H9 (cell line): ENCODE measurements at regions not wholly inside any gene's neighbourhood (a gene's known extent, or its start where the extent isn't known, plus 50 kb on each side); places are given as distances from the start of the nearest gene placed in this dataset.

Experiments
- DNase-seq: peaks from one replicate; pipeline ENCODE4 v3.0.0-alpha.2; 2017
- H2AFZ ChIP-seq: one replicate; pipeline ENCODE4 v1.6.1; 2013; ENCODE audit warnings: mild to moderate bottlenecking, low read length, control low read depth, moderate library complexity
- H2AK5ac ChIP-seq: 2 replicates; pipeline ENCODE4 v1.6.1; 2013; ENCODE audit warnings: low read length, control low read depth, mixed read lengths; ENCODE audit not compliant: insufficient read length
- H2BK120ac ChIP-seq: one replicate; pipeline ENCODE4 v1.6.1; 2013; ENCODE audit warnings: low read depth, mild to moderate bottlenecking, low read length, control low read depth, inconsistent platforms; ENCODE audit not compliant: poor library complexity, severe bottlenecking
- H2BK12ac ChIP-seq: 2 replicates; pipeline ENCODE4 v1.6.1; 2013; ENCODE audit warnings: low read length, control low read depth, mixed read lengths, low read depth; ENCODE audit not compliant: insufficient read length
- H2BK15ac ChIP-seq: 2 replicates; pipeline ENCODE4 v1.6.1; 2013; ENCODE audit warnings: low read depth, low read length, control low read depth
- H2BK20ac ChIP-seq: one replicate; pipeline ENCODE4 v1.6.1; 2013; ENCODE audit warnings: low read depth, mild to moderate bottlenecking, low read length, control low read depth, inconsistent platforms; ENCODE audit not compliant: poor library complexity, severe bottlenecking
- H2BK5ac ChIP-seq: 2 replicates; pipeline ENCODE4 v1.6.1; 2013; ENCODE audit warnings: low read length, control low read depth, mixed read lengths; ENCODE audit not compliant: insufficient read length
- H3K14ac ChIP-seq: 2 replicates; pipeline ENCODE4 v1.6.1; 2013; ENCODE audit warnings: low read length, control low read depth; ENCODE audit not compliant: insufficient read depth
- H3K18ac ChIP-seq: 2 replicates; pipeline ENCODE4 v1.6.1; 2013; ENCODE audit warnings: low read depth, mild to moderate bottlenecking, mixed read lengths, low read length, control low read depth; ENCODE audit not compliant: insufficient read length
- H3K23ac ChIP-seq: 2 replicates; pipeline ENCODE4 v1.6.1; 2013; ENCODE audit warnings: low read length, control low read depth, mixed read lengths, low read depth; ENCODE audit not compliant: insufficient read length
- H3K23me2 ChIP-seq: 2 replicates; pipeline ENCODE4 v1.6.1; 2013; ENCODE audit warnings: low read depth, mild to moderate bottlenecking, mixed read lengths, low read length, control low read depth; ENCODE audit not compliant: insufficient read length, poor library complexity, severe bottlenecking
- H3K27ac ChIP-seq: 2 replicates; pipeline ENCODE4 v1.5.1; 2013; ENCODE audit warnings: low read length, control low read depth, mixed read lengths, low read depth; ENCODE audit not compliant: insufficient read length
- H3K27me3 ChIP-seq: 2 replicates; pipeline ENCODE4 v1.6.1; 2013; ENCODE audit warnings: low read length, control low read depth, inconsistent platforms; ENCODE audit not compliant: insufficient read depth
- H3K4ac ChIP-seq: 2 replicates; pipeline ENCODE4 v1.6.1; 2013; ENCODE audit warnings: low read depth, mild to moderate bottlenecking, control low read depth, inconsistent platforms, low read length, moderate library complexity
- H3K4me1 ChIP-seq: 2 replicates; pipeline ENCODE4 v1.6.1; 2013; ENCODE audit warnings: low read length, control low read depth, inconsistent platforms; ENCODE audit not compliant: insufficient read depth
- H3K4me2 ChIP-seq: 2 replicates; pipeline ENCODE4 v1.6.1; 2013; ENCODE audit warnings: low read length, control low read depth, mixed read lengths; ENCODE audit not compliant: insufficient read length, insufficient read depth
- H3K56ac ChIP-seq: 2 replicates; pipeline ENCODE4 v1.6.1; 2013; ENCODE audit warnings: low read depth, mild to moderate bottlenecking, mixed read lengths, low read length, control low read depth; ENCODE audit not compliant: insufficient read length
- H3K79me1 ChIP-seq: 2 replicates; pipeline ENCODE4 v1.6.1; 2013; ENCODE audit warnings: low read depth, mild to moderate bottlenecking, moderate library complexity, low read length, control low read depth, inconsistent platforms; ENCODE audit not compliant: insufficient read depth, poor library complexity, severe bottlenecking
- H3K79me2 ChIP-seq: 2 replicates; pipeline ENCODE4 v1.6.1; 2013; ENCODE audit warnings: low read length, control low read depth, inconsistent platforms; ENCODE audit not compliant: insufficient read depth
- H3K9ac ChIP-seq: 2 replicates; pipeline ENCODE4 v1.6.1; 2013; ENCODE audit warnings: low read length, control low read depth, mixed read lengths; ENCODE audit not compliant: insufficient read length; ENCODE audit errors: extremely low read depth
- H3K9me3 ChIP-seq: one replicate; pipeline ENCODE4 v1.6.1; 2013; ENCODE audit warnings: low read depth, low read length, inconsistent platforms; ENCODE audit not compliant: control insufficient read depth
- H3T11ph ChIP-seq: one replicate; pipeline ENCODE4 v1.6.1; 2013; ENCODE audit warnings: mild to moderate bottlenecking, low read length, control low read depth, inconsistent platforms
- H4K20me1 ChIP-seq: one replicate; pipeline ENCODE4 v1.6.1; 2013; ENCODE audit not compliant: control insufficient read depth, insufficient read length, insufficient read depth
- H4K5ac ChIP-seq: 2 replicates; pipeline ENCODE4 v1.6.1; 2013; ENCODE audit warnings: low read depth, mild to moderate bottlenecking, mixed read lengths, low read length, control low read depth; ENCODE audit not compliant: insufficient read length
- H4K8ac ChIP-seq: replicated peaks from 2 replicates; pipeline ENCODE4 v1.6.1; 2013; ENCODE audit warnings: low read length, control low read depth, mixed read lengths, low read depth; ENCODE audit not compliant: insufficient read length
- H4K91ac ChIP-seq: 2 replicates; pipeline ENCODE4 v1.6.1; 2013; ENCODE audit warnings: low read depth, mild to moderate bottlenecking, moderate library complexity, mixed read lengths, low read length, control low read depth; ENCODE audit not compliant: insufficient read length
- H3K27ac Mint-ChIP-seq, 3 experiments: 2 replicates in 2 of 3; 3 replicates in 1 of 3; pipeline ENCODE4 v1.8.0; 2020 to 2021; ENCODE audit warnings: mixed read lengths in 3 of 3, mild to moderate bottlenecking in 1 of 3, moderate library complexity in 1 of 3
- H3K27me3 Mint-ChIP-seq: 2 replicates; pipeline ENCODE4 v1.8.0; 2021; ENCODE audit warnings: low read depth, mild to moderate bottlenecking, moderate library complexity, mixed read lengths
- H3K36me3 Mint-ChIP-seq, 3 experiments: 2 replicates in 2 of 3; 3 replicates in 1 of 3; pipeline ENCODE4 v1.8.0; 2020 to 2021; ENCODE audit warnings: low read depth in 3 of 3, mixed read lengths in 3 of 3; ENCODE audit not compliant: insufficient read depth in 1 of 3
- H3K4me1 Mint-ChIP-seq, 2 experiments: 2 replicates each; pipeline ENCODE4 v1.8.0; 2020; ENCODE audit warnings: mixed read lengths in 2 of 2
- H3K4me3 Mint-ChIP-seq, 2 experiments: 2 replicates in 1 of 2; 3 replicates in 1 of 2; pipeline ENCODE4 v1.8.0; 2020 to 2021; ENCODE audit warnings: mild to moderate bottlenecking in 2 of 2, mixed read lengths in 2 of 2, moderate library complexity in 1 of 2
- H3K9me3 Mint-ChIP-seq, 2 experiments: 2 replicates in 1 of 2; 3 replicates in 1 of 2; pipeline ENCODE4 v1.8.0; 2020; ENCODE audit warnings: mild to moderate bottlenecking in 2 of 2, mixed read lengths in 2 of 2, moderate library complexity in 1 of 2
- WGBS: extraction: QIAGEN DNeasy Blood & Tissue Kit; methylation state at CpG from one replicate; pipeline ENCODE4 v1.1.7; 2013; ENCODE audit warnings: missing lambda C conversion rate, low lambda C conversion rate, mixed read lengths; ENCODE audit not compliant: insufficient read length; ENCODE audit errors: extremely low coverage; 5-methylcytosine and 5-hydroxymethylcytosine counted together
- TF ChIP-seq, protein P1 (sequence below): fragments of 200-600 bp; sonication (generic); conservative IDR thresholded peaks from 3 replicates; pipeline ENCODE4 v1.8.0; 2021; ENCODE audit warnings: antibody characterized with exemption, mild to moderate bottlenecking

DNA sequence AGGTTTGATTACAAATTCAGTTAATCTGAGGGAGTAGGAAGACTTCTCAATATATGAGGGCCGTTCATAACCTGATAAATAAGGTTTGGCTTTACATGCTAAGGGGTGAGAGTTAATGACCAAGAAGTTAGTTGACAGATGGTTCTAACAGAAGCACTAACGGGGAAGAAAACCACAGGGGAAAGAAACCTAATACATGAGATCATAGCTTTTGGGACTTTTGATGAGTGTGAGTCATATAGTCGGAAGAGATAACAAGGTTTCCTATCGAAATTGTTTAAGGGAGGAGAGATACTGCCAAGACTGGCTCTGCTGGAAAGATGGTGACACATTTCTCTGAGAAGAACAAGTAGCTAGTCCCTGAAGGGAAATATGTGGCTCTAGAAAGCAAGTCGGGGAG lies 140.1 kb downstream of the COX7C start:
- Histone ChIP-seq H3K23ac (no peak overlapping the region), H3K79me2 (no peaks in the 10 kb centered on the region), H2BK12ac (no peak overlapping the region), H4K91ac (no peak overlapping the region), H3K56ac (no peak overlapping the region), H3K27ac (no peak overlapping the region), H4K20me1 (no peaks in the 10 kb centered on the region), H2AK5ac (no peak overlapping the region), H3K4me2 (no peak overlapping the region), H4K8ac (no peak overlapping the region), H3K14ac (no peak overlapping the region), H2BK20ac (no peak overlapping the region), H4K5ac (no peak overlapping the region), H3K9me3 (no peaks in the 10 kb centered on the region), H2AFZ (no peak overlapping the region), H2BK120ac (no peak overlapping the region), H3K23me2 (no peaks in the 10 kb centered on the region), H3K4me1 (no peaks in the 10 kb centered on the region), H3K18ac (no peak overlapping the region), H3K9ac (no peak overlapping the region), H3K79me1 (no peaks in the 10 kb centered on the region), H3T11ph (no peak overlapping the region), H3K27me3 (no peaks in the 10 kb centered on the region), H2BK5ac (no peak overlapping the region), H3K4ac (no peak overlapping the region), H2BK15ac (no peak overlapping the region)
- no peak for DNase-seq
- Mint-ChIP-seq H3K36me3 (no peaks in the 10 kb centered on the region; a peak in 1 of 7 replicates), H3K27ac (no peak overlapping the region), H3K27me3 (no peaks in the 10 kb centered on the region), H3K9me3 (no peaks in the 10 kb centered on the region; a peak in 1 of 5 replicates), H3K4me1 (peaks cover 1 to 8% of the 10 kb centered on the region in 2 experiments), H3K4me3 (no peak overlapping the region)
- no CpG with 5 or more reads among the region's 5 CpGs for WGBS
- TF ChIP-seq, protein P1, sequence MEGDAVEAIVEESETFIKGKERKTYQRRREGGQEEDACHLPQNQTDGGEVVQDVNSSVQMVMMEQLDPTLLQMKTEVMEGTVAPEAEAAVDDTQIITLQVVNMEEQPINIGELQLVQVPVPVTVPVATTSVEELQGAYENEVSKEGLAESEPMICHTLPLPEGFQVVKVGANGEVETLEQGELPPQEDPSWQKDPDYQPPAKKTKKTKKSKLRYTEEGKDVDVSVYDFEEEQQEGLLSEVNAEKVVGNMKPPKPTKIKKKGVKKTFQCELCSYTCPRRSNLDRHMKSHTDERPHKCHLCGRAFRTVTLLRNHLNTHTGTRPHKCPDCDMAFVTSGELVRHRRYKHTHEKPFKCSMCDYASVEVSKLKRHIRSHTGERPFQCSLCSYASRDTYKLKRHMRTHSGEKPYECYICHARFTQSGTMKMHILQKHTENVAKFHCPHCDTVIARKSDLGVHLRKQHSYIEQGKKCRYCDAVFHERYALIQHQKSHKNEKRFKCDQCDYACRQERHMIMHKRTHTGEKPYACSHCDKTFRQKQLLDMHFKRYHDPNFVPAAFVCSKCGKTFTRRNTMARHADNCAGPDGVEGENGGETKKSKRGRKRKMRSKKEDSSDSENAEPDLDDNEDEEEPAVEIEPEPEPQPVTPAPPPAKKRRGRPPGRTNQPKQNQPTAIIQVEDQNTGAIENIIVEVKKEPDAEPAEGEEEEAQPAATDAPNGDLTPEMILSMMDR: no peak
